SK-N-SH (cell line): ENCODE measurements at regions not wholly inside any gene's neighbourhood (a gene's known extent, or its start where the extent isn't known, plus 50 kb on each side); places are given as distances from the start of the nearest gene placed in this dataset.

ENCODE experiments used
- CTCF ChIA-PET: fragments of 300-600, 350-600 bp; formaldehyde crosslinking; extraction: SDS; loops from one replicate; lab custom pipeline; 2021; lab: Yijun Ruan, JAX
- POLR2A ChIA-PET: fragments of 350-600 bp; sonication (Branson Sonifier 250); formaldehyde crosslinking; extraction: SDS; loops from one replicate; lab custom pipeline; 2020; ENCODE audit warnings: antibody characterized with exemption, inconsistent platforms; lab: Yijun Ruan, JAX
- DNase-seq: peaks from one replicate; pipeline ENCODE4 v3.0.0; 2012
- H2AFZ ChIP-seq: fragments of 200-600 bp; sonication (generic); 2 replicates; pipeline ENCODE4 v1.8.1; 2016; ENCODE audit warnings: antibody characterized with exemption, mild to moderate bottlenecking, low read depth
- H3F3A ChIP-seq: fragments of 200-600 bp; sonication (generic); replicated peaks from 2 replicates; pipeline ENCODE3; 2016; ENCODE audit warnings: antibody characterized with exemption, mild to moderate bottlenecking; ENCODE audit not compliant: insufficient read depth
- H3K27ac ChIP-seq, 2 experiments: fragments of 200-500 bp in 1 of 2; fragments of 200-600 bp in 1 of 2; sonication (Bioruptor generic) in 1 of 2; sonication (generic), shearing (Covaris generic) in 1 of 2; 2 replicates each; pipeline versions ENCODE4 v1.5.1 to v1.6.1; 2014 to 2016; ENCODE audit warnings: low read depth in 2 of 2, inconsistent platforms in 1 of 2, low read length in 1 of 2, mild to moderate bottlenecking in 1 of 2, mixed read lengths in 1 of 2
- H3K27me3 ChIP-seq: fragments of 200-600 bp; sonication (generic), shearing (Covaris generic); 2 replicates; pipeline ENCODE4 v1.6.1; 2016; ENCODE audit warnings: mixed run types; ENCODE audit not compliant: insufficient read depth
- H3K36me3 ChIP-seq, 2 experiments: fragments of 200-500 bp in 1 of 2; fragments of 200-600 bp in 1 of 2; sonication (Bioruptor generic) in 1 of 2; sonication (generic) in 1 of 2; replicated peaks in 1 of 2; 2 replicates each; pipeline versions ENCODE3 to v1.5.1; 2014 to 2016; ENCODE audit warnings: low read length in 1 of 2, mild to moderate bottlenecking in 1 of 2; ENCODE audit not compliant: insufficient read depth in 2 of 2, control insufficient read depth in 1 of 2
- H3K4me1 ChIP-seq, 2 experiments: fragments of 200-500 bp in 1 of 2; fragments of 200-600 bp in 1 of 2; sonication (Bioruptor generic) in 1 of 2; sonication (generic), shearing (Covaris generic) in 1 of 2; 2 replicates each; pipeline versions ENCODE4 v1.5.1 to v1.6.1; 2014 to 2016; ENCODE audit warnings: low read depth in 1 of 2, low read length in 1 of 2, mixed run types in 1 of 2; ENCODE audit not compliant: insufficient read depth in 2 of 2, control insufficient read depth in 1 of 2
- H3K4me2 ChIP-seq: fragments of 200-600 bp; sonication (generic), shearing (Covaris generic); 2 replicates; pipeline ENCODE4 v1.6.1; 2017; ENCODE audit warnings: mixed run types
- H3K4me3 ChIP-seq, 2 experiments: fragments of 200-500 bp in 1 of 2; fragments of 200-600 bp in 1 of 2; sonication (Bioruptor generic) in 1 of 2; sonication (generic), shearing (Covaris generic) in 1 of 2; 2 replicates each; pipeline versions ENCODE4 v1.5.1 to v1.8.1; 2014 to 2016; ENCODE audit warnings: low read depth in 2 of 2, inconsistent platforms in 1 of 2, low read length in 1 of 2, mild to moderate bottlenecking in 1 of 2, mixed read lengths in 1 of 2, moderate library complexity in 1 of 2
- H3K79me2 ChIP-seq: fragments of 200-600 bp; sonication (generic); 2 replicates; pipeline ENCODE4 v1.8.1; 2017; ENCODE audit warnings: mild to moderate bottlenecking; ENCODE audit not compliant: insufficient read depth
- H3K9ac ChIP-seq: fragments of 200-600 bp; sonication (generic); 2 replicates; pipeline ENCODE4 v1.6.1; 2017; ENCODE audit warnings: mixed run types
- H3K9me2 ChIP-seq: fragments of 200-600 bp; sonication (generic); 2 replicates; pipeline ENCODE4 v1.6.1; 2017; ENCODE audit warnings: mixed run types
- H3K9me3 ChIP-seq: fragments of 200-600 bp; sonication (generic); 2 replicates; pipeline ENCODE4 v1.6.1; 2017; ENCODE audit warnings: mixed run types, mild to moderate bottlenecking, moderate library complexity
- H4K20me1 ChIP-seq: fragments of 200-600 bp; sonication (generic); 2 replicates; pipeline ENCODE4 v1.6.1; 2017; ENCODE audit warnings: mild to moderate bottlenecking, mixed run types; ENCODE audit not compliant: insufficient read depth
- FOSL2 ChIP-seq: IDR thresholded peaks from 2 replicates; pipeline ENCODE4 v1.4.0; 2012; ENCODE audit warnings: low read depth, mild to moderate bottlenecking, moderate library complexity, borderline replicate concordance
- FOXM1 ChIP-seq: IDR thresholded peaks from 2 replicates; pipeline ENCODE4 v1.4.0; 2012; ENCODE audit warnings: low read depth, mild to moderate bottlenecking
- GATA2 ChIP-seq: sonication (generic); formaldehyde crosslinking; IDR thresholded peaks from 2 replicates; pipeline ENCODE4 v1.5.0; 2020; ENCODE audit warnings: mild to moderate bottlenecking, missing genetic modification reagents
- MEF2A ChIP-seq: IDR thresholded peaks from 2 replicates; pipeline ENCODE4 v1.4.0; 2012; ENCODE audit warnings: low read depth, borderline replicate concordance
- MXI1 ChIP-seq: IDR thresholded peaks from 2 replicates; pipeline ENCODE4 v1.6.1; 2012; ENCODE audit warnings: mild to moderate bottlenecking, low read depth, low read length, improper control_type of control experiment
- NFIC ChIP-seq: IDR thresholded peaks from 2 replicates; pipeline ENCODE4 v1.4.0; 2012; ENCODE audit warnings: borderline replicate concordance
- RCOR1 ChIP-seq: fragments of 150-350 bp; IDR thresholded peaks from 2 replicates; pipeline ENCODE4 v1.6.1; 2017; ENCODE audit warnings: antibody characterized with exemption, low read length
- RFX5 ChIP-seq: IDR thresholded peaks from 2 replicates; pipeline ENCODE4 v1.6.1; 2012; ENCODE audit warnings: mild to moderate bottlenecking, improper control_type of control experiment, low read length
- RXRA ChIP-seq: IDR thresholded peaks from 2 replicates; pipeline ENCODE4 v1.4.0; 2012; ENCODE audit warnings: low read depth, mild to moderate bottlenecking, borderline replicate concordance
- SMC3 ChIP-seq: IDR thresholded peaks from 2 replicates; pipeline ENCODE4 v1.6.1; 2012; ENCODE audit warnings: low read depth, low read length, improper control_type of control experiment
- TAF1 ChIP-seq: IDR thresholded peaks from 2 replicates; pipeline ENCODE4 v1.6.1; 2012; ENCODE audit warnings: low read depth, mild to moderate bottlenecking, low read length, moderate library complexity, borderline replicate concordance
- YY1 ChIP-seq: IDR thresholded peaks from 2 replicates; pipeline ENCODE4 v1.4.0; 2012; ENCODE audit warnings: low read depth, mild to moderate bottlenecking
- WGBS: methylation state at CpG from one replicate; pipeline ENCODE4 v1.1.6; 2017; ENCODE audit warnings: low lambda C conversion rate; 5-methylcytosine and 5-hydroxymethylcytosine counted together
- TF ChIP-seq, protein P1 (sequence below): IDR thresholded peaks from 2 replicates; pipeline ENCODE4 v1.4.0; 2012; ENCODE audit warnings: low read depth, borderline replicate concordance
- TF ChIP-seq, protein P2 (sequence below): IDR thresholded peaks from 2 replicates; pipeline ENCODE4; 2012
- TF ChIP-seq, protein P3 (sequence below): IDR thresholded peaks from 2 replicates; pipeline ENCODE4 v1.4.0; 2012; ENCODE audit warnings: low read depth
- TF ChIP-seq, protein P4 (sequence below): fragments of 200-600 bp; sonication (generic); IDR thresholded peaks from 2 replicates; pipeline ENCODE4 v1.6.1; 2017; ENCODE audit warnings: antibody characterized with exemption, mild to moderate bottlenecking, moderate library complexity

DNA sequence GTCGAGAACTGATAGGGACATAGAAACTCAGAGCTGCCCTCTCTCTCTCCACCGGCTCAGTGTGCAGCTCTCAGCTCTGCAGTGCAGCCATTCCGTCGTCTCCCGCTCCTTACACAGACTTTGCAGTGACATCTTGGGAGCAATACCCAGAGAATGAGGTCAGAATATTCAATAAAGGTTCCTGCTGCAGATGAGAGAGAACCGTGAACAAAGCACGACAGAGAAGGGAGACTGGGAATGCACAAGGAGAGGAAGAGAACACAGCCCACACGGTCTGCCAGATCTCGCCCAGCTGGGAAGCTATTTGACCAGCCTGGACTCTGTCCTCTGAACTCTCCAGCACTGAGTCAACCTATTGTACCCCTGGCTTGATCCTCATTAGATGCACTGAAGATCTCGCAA, 118.0 kb upstream of the PPARGC1A start:
- Histone ChIP-seq H3K9me3 (no peaks in the 10 kb centered on the region), H3K4me3 (no peak overlapping the region), H3K9ac (no peak overlapping the region), H3K9me2 (no peaks in the 10 kb centered on the region), H4K20me1 (no peaks in the 10 kb centered on the region), H3K27me3 (peaks cover 8% of the 10 kb centered on the region; the same call in 1 of the 2 replicates), H2AFZ (no peak overlapping the region), H3K4me1 (no peaks in the 10 kb centered on the region), H3F3A (no peaks in the 10 kb centered on the region), H3K79me2 (no peaks in the 10 kb centered on the region), H3K4me2 (no peak overlapping the region), H3K27ac (no peak overlapping the region), H3K36me3 (no peaks in the 10 kb centered on the region)
- TF ChIP-seq GATA2: no peak
- TF ChIP-seq, protein P1, sequence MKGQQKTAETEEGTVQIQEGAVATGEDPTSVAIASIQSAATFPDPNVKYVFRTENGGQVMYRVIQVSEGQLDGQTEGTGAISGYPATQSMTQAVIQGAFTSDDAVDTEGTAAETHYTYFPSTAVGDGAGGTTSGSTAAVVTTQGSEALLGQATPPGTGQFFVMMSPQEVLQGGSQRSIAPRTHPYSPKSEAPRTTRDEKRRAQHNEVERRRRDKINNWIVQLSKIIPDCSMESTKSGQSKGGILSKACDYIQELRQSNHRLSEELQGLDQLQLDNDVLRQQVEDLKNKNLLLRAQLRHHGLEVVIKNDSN: no peak
- no peak for TF ChIP-seq TAF1
- no peak for TF ChIP-seq MEF2A
- no peak for TF ChIP-seq MXI1
- TF ChIP-seq, protein P2, sequence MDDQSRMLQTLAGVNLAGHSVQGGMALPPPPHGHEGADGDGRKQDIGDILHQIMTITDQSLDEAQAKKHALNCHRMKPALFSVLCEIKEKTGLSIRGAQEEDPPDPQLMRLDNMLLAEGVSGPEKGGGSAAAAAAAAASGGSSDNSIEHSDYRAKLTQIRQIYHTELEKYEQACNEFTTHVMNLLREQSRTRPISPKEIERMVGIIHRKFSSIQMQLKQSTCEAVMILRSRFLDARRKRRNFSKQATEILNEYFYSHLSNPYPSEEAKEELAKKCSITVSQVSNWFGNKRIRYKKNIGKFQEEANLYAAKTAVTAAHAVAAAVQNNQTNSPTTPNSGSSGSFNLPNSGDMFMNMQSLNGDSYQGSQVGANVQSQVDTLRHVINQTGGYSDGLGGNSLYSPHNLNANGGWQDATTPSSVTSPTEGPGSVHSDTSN: no peak
- TF ChIP-seq SMC3: no peak
- no peak for TF ChIP-seq RFX5
- no peak for TF ChIP-seq FOSL2
- 13% methylated on average over 10 of the region's 10 CpGs for WGBS
- no peak for DNase-seq
- POLR2A ChIA-PET: no interaction called here
- CTCF ChIA-PET: no interaction called here

DNA sequence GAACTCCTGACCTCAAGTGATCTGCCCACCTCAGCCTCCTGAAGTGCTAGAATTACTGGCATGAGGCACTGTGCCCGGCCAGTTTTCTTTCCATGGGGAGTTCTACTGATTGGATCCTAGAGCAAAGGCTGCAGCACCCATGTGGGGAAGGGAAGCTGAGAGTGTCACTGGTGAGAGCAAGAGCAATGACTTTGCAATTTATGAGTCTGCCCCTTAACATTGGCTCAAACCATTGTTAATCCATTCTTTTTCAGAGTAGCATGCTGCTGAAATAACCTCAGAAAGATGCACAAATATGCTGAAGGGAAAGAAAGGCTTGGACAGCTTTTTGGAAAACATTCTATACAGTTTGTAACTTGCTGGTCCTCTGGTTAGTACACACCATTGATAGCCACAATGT, 116.4 kb upstream of the PPARGC1A start:
- Histone ChIP-seq H3K4me1 (no peaks in the 10 kb centered on the region), H2AFZ (no peak overlapping the region), H3K36me3 (no peaks in the 10 kb centered on the region), H3K79me2 (no peaks in the 10 kb centered on the region), H3K9ac (no peak overlapping the region), H4K20me1 (no peaks in the 10 kb centered on the region), H3K4me3 (no peak overlapping the region), H3K27me3 (peaks cover 8% of the 10 kb centered on the region; the same call in 1 of the 2 replicates), H3F3A (no peaks in the 10 kb centered on the region), H3K4me2 (no peak overlapping the region), H3K27ac (no peak overlapping the region), H3K9me3 (no peaks in the 10 kb centered on the region), H3K9me2 (no peaks in the 10 kb centered on the region)
- DNase-seq: no peak
- CTCF ChIA-PET: no interaction called here
- POLR2A ChIA-PET: no interaction called here
- WGBS: 22% methylated on average over 1 of the region's 1 CpG
- no peak for TF ChIP-seq NFIC
- TF ChIP-seq, all 33 proteins: peak for 0

DNA sequence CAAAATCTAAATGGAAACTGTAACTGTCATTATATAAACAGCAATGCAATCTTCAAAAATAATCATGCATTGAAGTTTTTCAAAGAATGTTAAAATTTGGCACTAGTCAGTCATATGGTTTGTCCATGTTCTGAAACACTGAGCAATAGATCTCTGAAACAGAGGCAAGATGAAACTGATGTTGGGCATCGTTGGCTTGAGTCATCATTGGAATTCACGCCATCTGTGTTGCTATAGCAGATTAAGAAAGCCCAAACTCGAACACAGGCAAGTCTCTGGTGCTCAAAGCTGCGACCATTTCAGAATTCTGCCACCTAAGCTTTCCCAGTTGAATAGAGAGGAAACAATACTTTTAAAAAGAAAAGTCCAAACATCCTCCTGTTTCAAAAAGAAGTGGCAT, 114.1 kb upstream of the PPARGC1A start:
- no peak overlapping the region for H3K9ac ChIP-seq
- H3K4me1 ChIP-seq: no peaks in the 10 kb centered on the region
- H3K27ac ChIP-seq: no peak overlapping the region
- no peak overlapping the region for H2AFZ ChIP-seq
- no peaks in the 10 kb centered on the region for H3K36me3 ChIP-seq
- H3F3A ChIP-seq: no peaks in the 10 kb centered on the region
- H4K20me1 ChIP-seq: no peaks in the 10 kb centered on the region
- 12% methylated on average over 4 of the region's 4 CpGs for WGBS
- H3K27me3 ChIP-seq: no peaks in the 10 kb centered on the region; the same call in 1 of the 2 replicates
- no peaks in the 10 kb centered on the region for H3K9me2 ChIP-seq
- H3K79me2 ChIP-seq: no peaks in the 10 kb centered on the region
- ChIA-PET POLR2A (no interaction called here), CTCF (interaction anchor here (1.0 kb wide), 1 partner anchor 11 kb away, joined by 3 read pairs; no protein-coding TSS in a partner anchor)
- no peak overlapping the region for H3K4me3 ChIP-seq
- no peak overlapping the region for H3K4me2 ChIP-seq
- no peaks in the 10 kb centered on the region for H3K9me3 ChIP-seq
- no peak for DNase-seq
- no peak for TF ChIP-seq YY1
- no peak for TF ChIP-seq FOXM1
- TF ChIP-seq RXRA: no peak
- TF ChIP-seq RCOR1: no peak
- TF ChIP-seq, protein P1: no peak
- TF ChIP-seq RFX5: no peak
- TF ChIP-seq GATA2: no peak
- TF ChIP-seq, protein P3, sequence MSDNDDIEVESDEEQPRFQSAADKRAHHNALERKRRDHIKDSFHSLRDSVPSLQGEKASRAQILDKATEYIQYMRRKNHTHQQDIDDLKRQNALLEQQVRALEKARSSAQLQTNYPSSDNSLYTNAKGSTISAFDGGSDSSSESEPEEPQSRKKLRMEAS: no peak
- TF ChIP-seq FOSL2: no peak
- no peak for TF ChIP-seq NFIC
- no peak for TF ChIP-seq MEF2A
- TF ChIP-seq, protein P4, sequence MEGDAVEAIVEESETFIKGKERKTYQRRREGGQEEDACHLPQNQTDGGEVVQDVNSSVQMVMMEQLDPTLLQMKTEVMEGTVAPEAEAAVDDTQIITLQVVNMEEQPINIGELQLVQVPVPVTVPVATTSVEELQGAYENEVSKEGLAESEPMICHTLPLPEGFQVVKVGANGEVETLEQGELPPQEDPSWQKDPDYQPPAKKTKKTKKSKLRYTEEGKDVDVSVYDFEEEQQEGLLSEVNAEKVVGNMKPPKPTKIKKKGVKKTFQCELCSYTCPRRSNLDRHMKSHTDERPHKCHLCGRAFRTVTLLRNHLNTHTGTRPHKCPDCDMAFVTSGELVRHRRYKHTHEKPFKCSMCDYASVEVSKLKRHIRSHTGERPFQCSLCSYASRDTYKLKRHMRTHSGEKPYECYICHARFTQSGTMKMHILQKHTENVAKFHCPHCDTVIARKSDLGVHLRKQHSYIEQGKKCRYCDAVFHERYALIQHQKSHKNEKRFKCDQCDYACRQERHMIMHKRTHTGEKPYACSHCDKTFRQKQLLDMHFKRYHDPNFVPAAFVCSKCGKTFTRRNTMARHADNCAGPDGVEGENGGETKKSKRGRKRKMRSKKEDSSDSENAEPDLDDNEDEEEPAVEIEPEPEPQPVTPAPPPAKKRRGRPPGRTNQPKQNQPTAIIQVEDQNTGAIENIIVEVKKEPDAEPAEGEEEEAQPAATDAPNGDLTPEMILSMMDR: no peak
